ENCODE measurements at regions not wholly inside any gene's neighbourhood (a gene's known extent, or its start where the extent isn't known, plus 50 kb on each side); places are given as distances from the start of the nearest gene placed in this dataset.
A peak's percentile ranks its signal among the peaks of the same experiment; 100 is the strongest.

GRCh38 chr6:156131221-156131903 lies 645.8 kb upstream of the ARID1B start:
- DNase-seq (ENCODE audit: low read depth): no peak

- DNase-seq (ENCODE audit: low read depth): no peak
These were observed 650.6 kb upstream of the ARID1B start for GRCh38 chr6:156126535-156126934.

DNA sequence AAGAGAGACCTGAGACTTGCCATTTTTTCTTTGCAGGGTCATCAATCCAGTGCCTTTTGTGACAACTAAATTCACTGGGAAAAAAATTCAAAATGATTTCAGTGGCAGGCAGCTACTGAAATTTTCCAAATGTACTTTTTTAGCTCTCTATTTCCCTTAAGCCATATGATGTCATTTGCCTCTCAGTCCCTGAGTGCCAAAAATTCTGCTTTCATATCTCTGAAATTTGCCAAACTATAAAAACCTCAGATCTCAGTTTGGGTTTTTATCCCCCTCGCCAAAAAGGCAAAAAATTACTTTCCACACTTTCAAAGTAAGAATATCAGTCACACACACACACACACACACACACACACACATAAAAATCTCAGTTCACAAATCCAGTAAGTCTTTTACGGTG lies 651.3 kb upstream of the ARID1B start:
- DNase-seq (ENCODE audit: low read depth): no peak

DNA sequence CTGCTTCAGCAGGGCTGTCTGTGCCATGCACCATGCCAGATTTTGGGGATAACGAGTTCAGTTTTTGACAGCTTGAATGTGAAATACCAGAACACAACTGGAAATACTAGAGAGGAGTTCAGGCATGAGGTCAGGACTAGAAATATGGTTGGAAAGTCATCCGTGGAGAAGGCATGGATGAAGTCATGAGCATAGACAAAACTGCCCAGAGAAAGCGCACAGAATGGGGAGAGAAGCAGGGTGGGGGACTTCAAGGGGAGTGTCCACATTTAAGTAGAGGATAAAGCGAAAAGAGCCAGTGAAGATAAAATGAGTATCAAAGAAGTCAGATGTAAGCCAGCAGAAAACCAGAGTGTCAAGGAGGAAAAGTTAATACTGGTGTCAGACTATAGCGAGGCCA lies 653.4 kb upstream of the ARID1B start:
- DNase-seq (ENCODE audit: low read depth): no peak

GRCh38 chr6:156121973-156122372 lies 655.2 kb upstream of the ARID1B start:
- DNase-seq (ENCODE audit: low read depth): no peak

DNA sequence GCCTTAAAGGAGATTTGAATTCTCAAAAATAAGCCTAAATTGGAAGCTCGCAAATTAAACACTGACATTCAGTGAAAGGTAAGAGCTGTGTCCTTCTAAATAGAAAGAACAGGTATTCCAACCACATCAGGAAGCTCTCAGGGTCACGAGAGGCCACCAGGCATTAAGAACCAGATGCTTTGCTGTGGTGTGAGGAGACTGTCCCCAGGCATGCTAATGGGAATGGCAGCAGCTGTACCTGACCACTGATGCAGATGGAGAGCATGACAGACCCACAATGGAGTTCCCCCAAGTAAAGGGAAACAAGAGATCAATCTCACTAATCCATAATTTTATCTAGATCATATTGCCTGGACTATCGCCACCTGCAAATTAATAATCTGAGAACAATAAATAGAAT lies 658.9 kb upstream of the NOX3 start:
- DNase-seq (ENCODE audit: low read depth): no peak

GRCh38 chr6:156113631-156114030 lies 658.0 kb upstream of the NOX3 start:
- no peak for DNase-seq (ENCODE audit: low read depth)

DNA sequence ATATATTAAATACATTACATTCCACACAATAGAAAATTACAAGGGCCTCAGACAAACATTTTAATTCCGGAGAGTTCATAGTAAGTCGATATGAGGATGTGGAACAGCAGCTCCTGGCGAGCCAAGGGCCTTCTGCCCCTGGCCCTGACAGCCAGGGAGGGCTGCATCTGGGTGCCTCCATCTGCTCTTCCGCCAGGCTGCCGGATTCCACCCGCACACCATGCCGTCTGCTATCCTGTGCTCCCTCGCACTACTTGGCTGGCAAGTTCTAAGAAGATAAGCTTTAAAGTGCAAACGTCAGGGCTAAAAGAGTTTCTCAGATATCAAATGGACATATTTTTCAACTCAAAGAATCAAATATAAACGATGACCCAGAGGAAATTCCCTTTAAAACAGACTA lies 656.3 kb upstream of the NOX3 start:
- no peak for DNase-seq (ENCODE audit: low read depth)

DNA sequence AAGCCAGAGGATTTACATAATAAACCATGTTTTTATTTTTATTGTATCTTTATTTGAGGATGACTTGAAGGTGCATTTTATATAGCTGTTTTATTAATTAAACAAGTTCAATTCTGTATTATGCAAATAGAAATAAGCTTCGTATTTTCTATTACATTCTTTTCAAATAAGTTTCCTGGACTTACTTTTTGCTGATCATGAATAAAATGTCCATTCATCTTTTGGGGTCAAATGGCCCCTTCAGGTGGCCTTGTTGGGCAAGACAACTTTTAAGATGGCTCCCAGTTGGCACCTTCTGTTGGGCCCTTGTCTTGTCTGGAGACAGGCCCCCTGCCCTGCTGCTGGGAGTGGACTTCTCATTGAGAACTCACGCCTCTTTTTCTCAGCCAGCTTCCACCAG lies 654.6 kb upstream of the NOX3 start:
- DNase-seq (ENCODE audit: low read depth): no peak

GRCh38 chr6:156109713-156110112 lies 654.1 kb upstream of the NOX3 start:
- DNase-seq (ENCODE audit: low read depth): no peak

DNA sequence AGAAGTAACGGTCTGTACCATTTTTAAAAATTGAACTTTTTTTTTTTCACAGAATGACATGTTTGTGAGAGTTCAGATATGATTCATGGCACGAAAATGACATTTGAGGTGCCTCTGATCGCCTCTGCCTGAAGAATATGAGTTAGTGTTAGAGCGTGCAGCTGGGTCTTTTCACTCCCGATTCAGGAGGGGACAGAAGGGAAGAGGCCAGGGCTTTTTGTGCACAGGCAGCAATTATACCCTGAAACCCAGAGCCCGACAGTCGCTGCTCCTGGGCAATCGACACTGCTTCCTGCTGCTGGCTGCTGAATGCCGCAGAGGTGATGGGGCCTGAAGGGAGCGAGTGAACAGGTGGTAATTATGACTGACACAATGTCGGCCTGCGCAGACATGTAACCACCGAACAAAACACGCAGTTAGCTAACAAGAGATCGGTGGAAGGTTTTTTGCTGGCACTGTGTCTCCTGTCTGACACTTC lies 652.0 kb upstream of the NOX3 start:
- DNase-seq (ENCODE audit: low read depth): no peak

DNA sequence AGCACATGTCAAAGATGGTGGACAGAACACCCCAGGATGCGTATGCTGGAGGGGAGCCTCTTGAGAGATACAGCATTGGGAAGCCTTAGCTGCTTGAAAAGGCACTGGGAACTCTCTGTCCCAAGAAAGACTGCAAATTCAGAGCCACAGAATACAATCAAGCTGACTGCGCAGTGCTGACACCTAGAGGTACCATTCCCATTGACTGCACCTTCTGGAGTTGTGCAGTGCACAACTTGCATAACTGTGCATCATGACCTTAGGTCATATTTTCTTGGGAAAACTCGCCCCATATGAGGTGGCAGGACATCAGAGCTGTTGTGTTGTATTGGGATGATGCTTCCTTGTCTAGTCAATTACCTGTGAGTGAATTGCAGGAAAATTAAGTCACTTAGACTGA lies 646.5 kb upstream of the NOX3 start:
- no peak for DNase-seq (ENCODE audit: low read depth)

DNA sequence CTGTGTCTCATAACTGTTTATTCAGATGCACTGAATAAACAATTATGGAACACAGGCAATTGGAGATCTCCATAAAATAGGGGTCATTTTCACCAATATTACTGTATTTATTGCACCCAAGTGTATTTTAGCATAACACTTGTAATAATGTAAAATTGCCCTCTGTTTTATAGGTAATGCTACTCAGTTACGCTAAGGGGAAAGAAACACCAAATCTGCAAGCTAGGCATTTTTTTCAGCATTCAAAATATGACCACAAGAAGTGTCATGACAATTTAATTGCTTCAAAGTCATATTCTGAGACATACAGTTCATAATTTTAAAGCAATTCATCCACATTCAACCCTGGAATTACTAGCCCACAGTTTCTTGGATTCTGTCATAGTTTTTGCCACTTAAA lies 643.2 kb upstream of the NOX3 start:
- DNase-seq (ENCODE audit: low read depth): no peak

DNA sequence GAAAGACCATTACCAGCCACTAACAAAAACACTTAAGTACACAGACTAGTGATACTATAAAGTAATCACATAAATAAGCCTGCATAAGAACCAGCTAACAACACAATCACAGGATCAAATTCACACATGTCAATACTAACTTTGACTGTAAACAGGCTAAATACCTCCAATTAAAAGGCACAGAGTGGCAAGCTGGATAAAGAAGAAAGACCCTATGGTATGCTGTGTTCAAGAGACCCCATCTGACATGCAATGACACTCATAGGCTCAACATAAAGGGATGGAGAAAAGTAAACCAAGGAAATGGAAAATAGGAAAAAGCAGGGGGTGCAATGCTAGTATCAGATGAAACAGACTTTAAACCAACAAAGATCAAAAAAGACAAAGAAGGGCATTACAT lies 631.8 kb upstream of the NOX3 start:
- DNase-seq (ENCODE audit: low read depth): no peak

GRCh38 chr6:156082012-156082411 lies 626.4 kb upstream of the NOX3 start:
- DNase-seq (ENCODE audit: low read depth): no peak

- no peak for DNase-seq (ENCODE audit: low read depth)
These were observed 624.7 kb upstream of the NOX3 start for GRCh38 chr6:156080371-156080770.

GRCh38 chr6:156068881-156069280 lies 613.2 kb upstream of the NOX3 start:
- no peak for DNase-seq (ENCODE audit: low read depth)

- no peak for DNase-seq (ENCODE audit: low read depth)
These were observed 610.2 kb upstream of the NOX3 start for GRCh38 chr6:156065849-156066248.

DNA sequence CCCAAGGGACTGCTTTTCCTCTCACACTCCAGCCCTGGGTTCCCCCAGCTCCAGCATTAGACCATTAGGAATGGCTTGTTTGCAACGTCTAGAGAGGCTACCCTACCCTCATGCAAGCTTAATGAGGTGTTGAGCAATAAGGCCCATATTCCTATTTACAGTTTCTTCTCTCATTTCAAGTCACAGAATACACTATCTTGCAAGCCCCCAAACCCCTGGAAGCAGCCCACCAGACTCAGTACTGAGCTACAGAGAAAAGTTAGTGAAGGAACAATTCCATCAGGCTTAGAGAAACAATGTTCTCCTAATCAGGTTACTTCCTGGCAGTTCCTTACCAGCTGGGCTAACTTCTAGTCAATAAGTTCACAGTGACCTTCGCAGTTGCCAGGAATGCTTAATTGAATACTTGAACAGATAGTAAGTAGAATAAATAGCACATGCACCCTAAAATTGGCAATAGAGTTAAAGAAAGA lies 606.5 kb upstream of the NOX3 start:
- DNase-seq (ENCODE audit: low read depth): peak; percentile 2

DNA sequence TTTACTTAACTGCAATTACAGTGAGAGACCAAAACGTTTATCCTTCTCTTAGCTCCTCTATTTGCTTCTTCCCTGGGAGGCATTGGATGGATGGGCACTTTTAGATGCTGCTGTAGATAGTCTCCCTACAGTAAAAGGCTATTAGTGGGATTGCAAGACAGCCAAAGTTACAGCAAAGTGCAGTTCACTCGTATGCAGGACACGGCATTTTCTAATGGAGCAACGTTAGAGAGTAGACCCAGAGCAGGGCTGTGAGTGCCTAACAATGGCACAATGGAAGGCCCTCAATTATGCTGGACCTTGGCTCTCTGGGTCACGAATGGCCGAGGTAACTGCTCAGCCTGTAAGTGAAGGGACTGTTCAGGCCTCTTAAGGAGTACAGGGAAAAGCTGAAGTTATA lies 605.8 kb upstream of the NOX3 start:
- no peak for DNase-seq (ENCODE audit: low read depth)

- DNase-seq (ENCODE audit: low read depth): no peak
These were observed 604.4 kb upstream of the NOX3 start for GRCh38 chr6:156060013-156060412.

GRCh38 chr6:156058356-156058755 lies 602.7 kb upstream of the NOX3 start:
- no peak for DNase-seq (ENCODE audit: low read depth)

DNA sequence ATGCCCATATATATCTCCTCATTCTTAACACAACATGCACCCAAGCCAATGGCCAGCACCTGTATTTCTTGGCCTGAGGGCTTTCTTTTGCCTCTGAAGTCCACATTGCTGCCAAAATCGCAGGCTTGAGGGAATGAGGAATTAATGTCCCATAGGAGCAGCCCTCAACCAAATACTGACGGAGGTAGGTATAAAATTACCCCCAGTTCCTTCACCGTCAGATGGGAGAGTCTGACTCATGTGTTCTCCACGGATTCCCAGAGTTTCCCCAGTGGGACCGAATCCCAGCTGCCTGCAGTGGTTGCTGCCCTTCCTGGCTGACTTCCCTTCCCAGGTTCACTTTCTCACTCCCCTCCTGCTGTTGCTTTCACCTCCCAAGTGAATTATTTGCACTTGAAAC lies 602.2 kb upstream of the NOX3 start:
- DNase-seq (ENCODE audit: low read depth): no peak

GRCh38 chr6:156056085-156056484 lies 600.4 kb upstream of the NOX3 start:
- no peak for DNase-seq (ENCODE audit: low read depth)
